KMS-11 (cell line): ENCODE measurements at regions not wholly inside any gene's neighbourhood (a gene's known extent, or its start where the extent isn't known, plus 50 kb on each side); places are given as distances from the start of the nearest gene placed in this dataset.
"Not testable (repeated sequence)": the region's sequence is repeated elsewhere in the genome, so short reads cannot be mapped to it uniquely, and the experiment has no call there.

ENCODE experiments used
- H2AFZ ChIP-seq: fragments of 200-600 bp; sonication (generic); 2 replicates; pipeline ENCODE4 v1.6.1; 2016; ENCODE audit warnings: antibody characterized with exemption, mixed run types, low read depth
- H3K27ac ChIP-seq: fragments of 200-600 bp; sonication (generic); 2 replicates; pipeline ENCODE4 v1.6.1; 2016; ENCODE audit warnings: mild to moderate bottlenecking, mixed run types
- H3K27me3 ChIP-seq: fragments of 200-600 bp; sonication (generic); 2 replicates; pipeline ENCODE4 v1.6.1; 2017; ENCODE audit warnings: mild to moderate bottlenecking, low read depth, mixed run types, moderate library complexity; ENCODE audit not compliant: insufficient read depth
- H3K36me3 ChIP-seq: fragments of 200-600 bp; sonication (generic); 2 replicates; pipeline ENCODE4 v1.6.1; 2017; ENCODE audit warnings: mild to moderate bottlenecking, mixed run types; ENCODE audit not compliant: insufficient read depth
- H3K4me1 ChIP-seq: fragments of 200-600 bp; sonication (generic); 2 replicates; pipeline ENCODE4 v1.6.1; 2016; ENCODE audit warnings: mild to moderate bottlenecking, low read depth, mixed run types; ENCODE audit not compliant: poor library complexity, severe bottlenecking
- H3K4me2 ChIP-seq: fragments of 200-600 bp; sonication (generic); 2 replicates; pipeline ENCODE4 v1.7.0; 2016; ENCODE audit warnings: mild to moderate bottlenecking, mixed run types
- H3K4me3 ChIP-seq: fragments of 200-600 bp; sonication (generic); IDR thresholded peaks from 2 replicates; pipeline ENCODE4 v1.6.1; 2017; ENCODE audit warnings: low read depth, low read length, mixed read lengths; ENCODE audit not compliant: insufficient read depth
- H3K79me2 ChIP-seq: fragments of 200-600 bp; sonication (generic); 2 replicates; pipeline ENCODE4 v1.6.1; 2016; ENCODE audit warnings: low read depth, mixed run types; ENCODE audit not compliant: insufficient read depth
- H3K9ac ChIP-seq: fragments of 200-600 bp; sonication (generic); 2 replicates; pipeline ENCODE4 v1.6.1; 2016; ENCODE audit warnings: mild to moderate bottlenecking, mixed run types
- H4K20me1 ChIP-seq: fragments of 200-600 bp; sonication (generic); 2 replicates; pipeline ENCODE4 v1.6.1; 2016; ENCODE audit warnings: mild to moderate bottlenecking, mixed run types; ENCODE audit not compliant: insufficient read depth
- TF ChIP-seq, protein P1 (sequence below): fragments of 200-600 bp; sonication (generic); conservative IDR thresholded peaks from 2 replicates; pipeline ENCODE4 v1.6.1; 2017; ENCODE audit warnings: low read depth, mild to moderate bottlenecking, antibody characterized with exemption, low read length, moderate library complexity, mixed read lengths

DNA sequence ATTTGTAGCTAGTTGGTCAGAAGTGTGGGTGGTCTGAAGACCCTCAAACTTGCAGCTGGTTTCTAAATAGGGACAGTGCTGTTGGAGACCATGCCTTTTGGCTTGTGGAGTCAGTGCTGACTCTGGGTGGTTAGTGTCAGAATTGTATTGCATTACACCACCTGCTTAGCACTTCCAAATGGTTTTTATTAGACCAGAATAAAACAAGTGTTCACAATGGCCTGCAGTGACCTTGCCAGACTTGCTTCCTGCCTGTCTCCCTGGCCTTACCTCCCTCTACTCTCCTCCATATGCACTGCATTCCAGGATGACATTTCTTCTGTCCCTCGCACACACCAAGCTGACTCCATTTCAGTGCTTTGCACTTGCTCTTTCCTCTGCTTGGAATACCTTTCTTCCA, 72.7 kb upstream of the CNIH3 start:
- H4K20me1 ChIP-seq: no peaks in the 10 kb centered on the region
- H3K4me2 ChIP-seq: no peak overlapping the region
- H2AFZ ChIP-seq: no peak overlapping the region
- no peaks in the 10 kb centered on the region for H3K79me2 ChIP-seq
- no peak overlapping the region for H3K27ac ChIP-seq
- no peak overlapping the region for H3K4me3 ChIP-seq
- H3K9ac ChIP-seq: no peak overlapping the region
- H3K27me3 ChIP-seq: no peaks in the 10 kb centered on the region
- H3K36me3 ChIP-seq: no peaks in the 10 kb centered on the region
- TF ChIP-seq, protein P1, sequence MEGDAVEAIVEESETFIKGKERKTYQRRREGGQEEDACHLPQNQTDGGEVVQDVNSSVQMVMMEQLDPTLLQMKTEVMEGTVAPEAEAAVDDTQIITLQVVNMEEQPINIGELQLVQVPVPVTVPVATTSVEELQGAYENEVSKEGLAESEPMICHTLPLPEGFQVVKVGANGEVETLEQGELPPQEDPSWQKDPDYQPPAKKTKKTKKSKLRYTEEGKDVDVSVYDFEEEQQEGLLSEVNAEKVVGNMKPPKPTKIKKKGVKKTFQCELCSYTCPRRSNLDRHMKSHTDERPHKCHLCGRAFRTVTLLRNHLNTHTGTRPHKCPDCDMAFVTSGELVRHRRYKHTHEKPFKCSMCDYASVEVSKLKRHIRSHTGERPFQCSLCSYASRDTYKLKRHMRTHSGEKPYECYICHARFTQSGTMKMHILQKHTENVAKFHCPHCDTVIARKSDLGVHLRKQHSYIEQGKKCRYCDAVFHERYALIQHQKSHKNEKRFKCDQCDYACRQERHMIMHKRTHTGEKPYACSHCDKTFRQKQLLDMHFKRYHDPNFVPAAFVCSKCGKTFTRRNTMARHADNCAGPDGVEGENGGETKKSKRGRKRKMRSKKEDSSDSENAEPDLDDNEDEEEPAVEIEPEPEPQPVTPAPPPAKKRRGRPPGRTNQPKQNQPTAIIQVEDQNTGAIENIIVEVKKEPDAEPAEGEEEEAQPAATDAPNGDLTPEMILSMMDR: no peak
- H3K4me1 ChIP-seq: peaks cover 31% of the 10 kb centered on the region

DNA sequence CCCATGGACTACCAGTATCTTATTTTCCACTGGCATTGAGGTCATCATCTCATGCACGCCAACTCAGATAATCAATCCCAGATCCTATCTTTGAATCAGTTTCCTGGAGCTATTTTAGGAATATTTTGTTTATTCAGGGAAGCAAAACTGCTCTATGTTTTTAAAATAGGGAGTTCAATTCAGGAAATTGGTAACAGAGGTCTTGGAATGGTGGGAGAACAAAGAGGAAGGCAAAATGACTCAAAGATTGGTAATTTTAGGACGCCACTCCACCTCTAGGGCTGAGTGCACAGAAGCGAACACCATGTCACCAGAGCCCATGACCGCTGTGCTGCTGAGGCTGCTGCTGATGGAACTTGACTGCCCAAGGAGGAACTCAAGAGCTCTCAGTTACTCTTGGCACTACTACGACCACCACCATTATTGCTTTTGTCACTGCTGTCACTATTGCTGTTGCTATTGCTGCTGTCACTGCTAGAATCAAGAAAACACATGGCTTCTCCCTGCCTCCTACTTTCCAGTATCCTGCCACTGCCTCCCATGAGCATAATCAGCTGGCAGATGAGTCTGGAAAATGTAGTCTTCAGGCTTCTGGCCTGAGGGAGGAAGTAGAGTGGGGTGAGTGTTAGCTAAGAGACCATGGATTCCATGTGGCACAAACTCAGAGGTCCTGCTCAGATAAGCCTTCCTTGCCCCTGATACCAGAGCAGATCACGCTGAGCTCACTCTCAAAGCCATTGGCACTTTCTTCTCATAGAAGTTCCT, 71.6 kb upstream of the CNIH3 start:
- Histone ChIP-seq H3K36me3 (no peaks in the 10 kb centered on the region), H2AFZ (no peak overlapping the region), H3K4me1 (peaks cover 28% of the 10 kb centered on the region), H3K4me2 (no peak overlapping the region), H3K27me3 (no peaks in the 10 kb centered on the region), H3K79me2 (no peaks in the 10 kb centered on the region), H3K4me3 (no peak overlapping the region), H3K27ac (no peak overlapping the region), H3K9ac (no peak overlapping the region), H4K20me1 (no peaks in the 10 kb centered on the region)
- TF ChIP-seq, protein P1: no peak

DNA sequence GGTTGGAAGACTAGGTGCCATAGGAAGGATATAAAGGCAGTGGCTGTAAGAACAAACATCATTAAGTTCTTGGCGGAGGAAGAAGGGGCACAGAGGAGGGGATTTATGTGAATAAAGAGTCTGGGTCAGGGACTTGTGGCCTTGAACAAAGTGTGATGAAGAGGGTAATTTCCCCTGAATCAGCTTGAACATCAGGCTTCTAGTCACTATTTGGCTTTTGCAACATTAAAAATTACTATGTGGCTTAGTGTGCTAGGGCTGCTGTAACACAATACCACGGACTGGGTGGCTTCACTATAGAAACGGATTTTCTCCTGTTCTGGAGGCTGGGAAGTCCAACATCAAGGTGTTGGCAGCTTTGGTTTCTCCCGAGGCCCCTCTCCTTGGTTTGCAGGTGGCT, 70.5 kb upstream of the CNIH3 start:
- no peak overlapping the region for H3K27ac ChIP-seq
- H4K20me1 ChIP-seq: no peaks in the 10 kb centered on the region
- H3K4me1 ChIP-seq: peaks cover 18% of the 10 kb centered on the region
- no peak overlapping the region for H3K4me3 ChIP-seq
- H2AFZ ChIP-seq: no peak overlapping the region
- H3K9ac ChIP-seq: no peak overlapping the region
- H3K4me2 ChIP-seq: no peak overlapping the region
- TF ChIP-seq, protein P1: no peak
- no peaks in the 10 kb centered on the region for H3K79me2 ChIP-seq
- H3K27me3 ChIP-seq: no peaks in the 10 kb centered on the region
- no peaks in the 10 kb centered on the region for H3K36me3 ChIP-seq

DNA sequence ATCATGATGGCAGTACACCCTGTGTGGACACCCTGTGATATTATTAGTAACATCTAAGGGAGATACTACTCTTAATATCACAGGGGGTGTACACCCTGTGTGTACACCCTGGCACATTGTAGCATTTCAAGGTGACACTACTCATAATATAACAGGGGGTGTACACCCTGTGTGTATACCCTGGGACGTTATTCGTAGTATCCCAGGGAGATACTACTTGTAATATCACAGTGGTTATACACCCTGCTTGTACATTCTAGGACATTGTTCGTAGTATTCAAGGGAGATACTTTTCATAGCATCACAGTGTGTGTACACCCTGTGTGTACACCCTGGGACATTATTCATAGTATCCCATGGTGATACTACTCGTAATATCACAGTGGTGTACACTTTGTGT, 67.4 kb upstream of the CNIH3 start:
- no peak overlapping the region for H3K9ac ChIP-seq
- no peaks in the 10 kb centered on the region for H3K4me1 ChIP-seq
- no peaks in the 10 kb centered on the region for H3K36me3 ChIP-seq
- TF ChIP-seq, protein P1: no peak
- H3K4me2 ChIP-seq: no peak overlapping the region
- no peaks in the 10 kb centered on the region for H3K79me2 ChIP-seq
- no peaks in the 10 kb centered on the region for H3K27me3 ChIP-seq
- no peak overlapping the region for H3K4me3 ChIP-seq
- H2AFZ ChIP-seq: no peak overlapping the region
- H4K20me1 ChIP-seq: no peaks in the 10 kb centered on the region
- no peak overlapping the region for H3K27ac ChIP-seq

DNA sequence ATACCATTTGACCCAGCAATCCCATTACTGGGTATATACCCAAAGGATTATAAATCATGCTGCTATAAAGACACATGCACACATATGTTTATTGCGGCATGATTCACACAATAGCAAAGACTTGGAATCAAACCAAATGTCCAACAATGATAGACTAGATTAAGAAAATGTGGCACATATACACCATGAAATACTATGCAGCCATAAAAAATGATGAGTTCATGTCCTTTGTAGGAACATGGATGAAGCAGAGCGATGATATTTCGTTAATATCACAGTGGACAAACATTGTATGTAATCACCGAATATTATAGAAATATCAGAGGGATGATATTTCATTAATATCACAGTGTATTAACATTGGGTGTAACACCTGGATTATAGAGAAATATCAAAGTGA, 64.9 kb upstream of the CNIH3 start:
- H3K4me3 ChIP-seq, H3K27ac ChIP-seq, H3K36me3 ChIP-seq, H3K79me2 ChIP-seq, H2AFZ ChIP-seq, H3K9ac ChIP-seq, H4K20me1 ChIP-seq, H3K27me3 ChIP-seq, H3K4me2 ChIP-seq: not testable (repeated sequence)
- H3K4me1 ChIP-seq: peaks cover 10% of the 10 kb centered on the region
